Keratinocyte (primary cell): ENCODE measurements at regions not wholly inside any gene's neighbourhood (a gene's known extent, or its start where the extent isn't known, plus 50 kb on each side); places are given as distances from the start of the nearest gene placed in this dataset.

Source experiments
- CTCF ChIP-seq, 3 experiments: IDR thresholded peaks in 1 of 3; conservative IDR thresholded peaks in 1 of 3; optimal IDR thresholded peaks in 1 of 3; 2 replicates in 2 of 3; 3 replicates in 1 of 3; pipeline versions ENCODE3 to v1.5.1; 2011; ENCODE audit warnings: low read length in 3 of 3, mild to moderate bottlenecking in 3 of 3, moderate library complexity in 2 of 3, control low read depth in 1 of 3, inconsistent platforms in 1 of 3; ENCODE audit not compliant: insufficient read depth in 2 of 3; ENCODE audit errors: extremely low read depth in 1 of 3
- EZH2 ChIP-seq: IDR thresholded peaks from one replicate; pipeline ENCODE4 v1.6.1; 2012; ENCODE audit warnings: inconsistent platforms, mild to moderate bottlenecking, low read length, moderate library complexity

- TF ChIP-seq CTCF (optimal IDR thresholded peaks at IDR 0.05 in 1 of 3, IDR thresholded peaks at IDR 0.05 in 1 of 3, conservative IDR thresholded peaks at IDR 0.05 in 1 of 3; ENCODE audit: extremely low read depth in 1 of 3, insufficient read depth in 2 of 3, low read length in 3 of 3): no peak
- TF ChIP-seq EZH2: no peak
These were observed 139.0 kb upstream of the SLC35B3 start for GRCh38 chr6:8574311-8574710.
